HFFc6 (cell line): ENCODE measurements at regions not wholly inside any gene's neighbourhood (a gene's known extent, or its start where the extent isn't known, plus 50 kb on each side); places are given as distances from the start of the nearest gene placed in this dataset.

Experiments
- DNase-seq: peaks from one replicate; pipeline ENCODE4 v3.0.0-alpha.2; 2018
- H3K27ac Mint-ChIP-seq: 2 replicates; pipeline ENCODE4 v1.8.0; 2020; ENCODE audit warnings: mild to moderate bottlenecking, mixed read lengths
- H3K27me3 Mint-ChIP-seq: 2 replicates; pipeline ENCODE4 v1.8.0; 2021; ENCODE audit warnings: mild to moderate bottlenecking, moderate library complexity, mixed read lengths; ENCODE audit not compliant: insufficient read depth
- H3K36me3 Mint-ChIP-seq: 2 replicates; pipeline ENCODE4 v1.8.0; 2021; ENCODE audit warnings: low read depth, mixed read lengths
- H3K4me1 Mint-ChIP-seq: 2 replicates; pipeline ENCODE4 v1.8.0; 2020; ENCODE audit warnings: low read depth, mixed read lengths
- H3K4me3 Mint-ChIP-seq: 2 replicates; pipeline ENCODE4 v1.8.0; 2020; ENCODE audit warnings: mild to moderate bottlenecking, moderate library complexity, mixed read lengths
- H3K9me3 Mint-ChIP-seq: 2 replicates; pipeline ENCODE4 v1.8.0; 2020; ENCODE audit warnings: mild to moderate bottlenecking, mixed read lengths
- TF ChIP-seq, protein P1 (sequence below): fragments of 200-600 bp; sonication (generic); IDR thresholded peaks from 2 replicates; pipeline ENCODE4 v1.5.0; 2021; ENCODE audit warnings: antibody characterized with exemption, mild to moderate bottlenecking

GRCh38 chr13:89968470-89968869, 1379.0 kb upstream of the MIR17HG start:
- H3K27ac Mint-ChIP-seq = no peak overlapping the region
- TF ChIP-seq, protein P1, sequence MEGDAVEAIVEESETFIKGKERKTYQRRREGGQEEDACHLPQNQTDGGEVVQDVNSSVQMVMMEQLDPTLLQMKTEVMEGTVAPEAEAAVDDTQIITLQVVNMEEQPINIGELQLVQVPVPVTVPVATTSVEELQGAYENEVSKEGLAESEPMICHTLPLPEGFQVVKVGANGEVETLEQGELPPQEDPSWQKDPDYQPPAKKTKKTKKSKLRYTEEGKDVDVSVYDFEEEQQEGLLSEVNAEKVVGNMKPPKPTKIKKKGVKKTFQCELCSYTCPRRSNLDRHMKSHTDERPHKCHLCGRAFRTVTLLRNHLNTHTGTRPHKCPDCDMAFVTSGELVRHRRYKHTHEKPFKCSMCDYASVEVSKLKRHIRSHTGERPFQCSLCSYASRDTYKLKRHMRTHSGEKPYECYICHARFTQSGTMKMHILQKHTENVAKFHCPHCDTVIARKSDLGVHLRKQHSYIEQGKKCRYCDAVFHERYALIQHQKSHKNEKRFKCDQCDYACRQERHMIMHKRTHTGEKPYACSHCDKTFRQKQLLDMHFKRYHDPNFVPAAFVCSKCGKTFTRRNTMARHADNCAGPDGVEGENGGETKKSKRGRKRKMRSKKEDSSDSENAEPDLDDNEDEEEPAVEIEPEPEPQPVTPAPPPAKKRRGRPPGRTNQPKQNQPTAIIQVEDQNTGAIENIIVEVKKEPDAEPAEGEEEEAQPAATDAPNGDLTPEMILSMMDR = no peak
- H3K36me3 Mint-ChIP-seq = no peaks in the 10 kb centered on the region
- no peak for DNase-seq
- no peaks in the 10 kb centered on the region; the same call in 1 of the 2 replicates for H3K4me1 Mint-ChIP-seq
- no peaks in the 10 kb centered on the region for H3K27me3 Mint-ChIP-seq
- no peak overlapping the region for H3K4me3 Mint-ChIP-seq
- H3K9me3 Mint-ChIP-seq = peaks cover 12% of the 10 kb centered on the region; the same call in 1 of the 2 replicates

DNA sequence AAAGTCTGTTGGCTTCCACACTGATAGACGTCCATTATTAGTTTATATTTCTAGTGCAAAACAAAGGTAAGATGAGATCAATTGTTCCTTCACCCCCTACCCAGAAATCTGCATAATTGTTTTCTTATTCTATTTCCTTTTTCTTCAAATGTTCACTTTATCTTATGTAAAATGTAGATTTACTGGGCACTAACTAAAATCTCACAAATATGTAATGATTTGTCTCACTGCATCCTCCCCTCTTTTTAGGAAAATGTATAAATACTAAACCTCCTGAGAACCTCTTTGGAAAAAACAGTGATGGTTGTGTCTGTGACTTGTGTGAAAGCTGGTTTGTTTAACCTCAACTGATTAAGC, 1377.2 kb upstream of the MIR17HG start:
- Mint-ChIP-seq H3K4me1 (no peaks in the 10 kb centered on the region; the same call in 1 of the 2 replicates), H3K36me3 (no peaks in the 10 kb centered on the region), H3K27me3 (no peaks in the 10 kb centered on the region), H3K4me3 (no peak overlapping the region), H3K27ac (no peak overlapping the region), H3K9me3 (peaks cover 8% of the 10 kb centered on the region; the same call in 1 of the 2 replicates)
- DNase-seq = no peak
- TF ChIP-seq, protein P1 = no peak

- no peak for DNase-seq
These were observed 1370.3 kb upstream of the MIR17HG start for GRCh38 chr13:89977203-89977602.

GRCh38 chr13:89980896-89981295, 1366.6 kb upstream of the MIR17HG start:
- H3K4me3 Mint-ChIP-seq = no peak overlapping the region
- H3K27ac Mint-ChIP-seq = no peak overlapping the region

More at GRCh38 chr13:89977203-89977602, 1370.3 kb upstream of the MIR17HG start:
- Mint-ChIP-seq H3K4me1 (no peaks in the 10 kb centered on the region), H3K27me3 (no peaks in the 10 kb centered on the region), H3K4me3 (no peak overlapping the region), H3K27ac (no peak overlapping the region), H3K9me3 (no peaks in the 10 kb centered on the region; the same call in 1 of the 2 replicates), H3K36me3 (no peaks in the 10 kb centered on the region)
- TF ChIP-seq, protein P1 = no peak

DNA sequence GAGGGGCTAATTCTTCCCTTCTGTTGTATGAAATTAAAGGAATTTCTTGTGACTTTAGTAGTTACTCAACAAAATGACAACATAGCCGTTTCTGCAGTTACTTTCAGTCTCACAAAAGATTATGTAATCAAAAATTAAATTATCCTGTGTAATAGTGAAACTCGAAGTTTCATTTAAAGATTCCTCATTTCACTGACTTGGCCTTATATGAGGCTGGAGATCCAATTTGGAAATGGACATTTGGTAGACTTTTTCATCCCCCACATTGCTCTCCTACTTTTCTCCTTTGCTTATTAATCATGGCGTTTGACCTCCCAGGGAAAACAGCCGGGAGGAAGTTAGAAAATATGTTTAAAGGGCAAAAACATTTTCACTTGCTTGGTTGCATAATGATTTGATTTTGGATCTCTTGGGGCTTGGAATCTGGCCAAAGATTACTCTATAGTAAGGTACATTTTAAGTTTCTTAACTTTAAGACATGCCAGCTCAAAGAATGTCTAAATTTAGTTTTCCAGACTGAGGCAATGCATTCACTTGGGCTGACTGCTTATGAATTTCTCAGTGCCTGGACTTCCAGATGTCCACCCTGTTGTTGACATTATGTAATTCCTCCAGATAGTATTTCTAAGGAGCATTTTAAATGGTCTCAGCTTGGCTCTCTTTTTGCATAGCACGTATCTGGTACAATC, 1364.9 kb upstream of the MIR17HG start:
- Mint-ChIP-seq H3K9me3 (no peaks in the 10 kb centered on the region; the same call in 1 of the 2 replicates), H3K27me3 (no peaks in the 10 kb centered on the region), H3K4me3 (no peak overlapping the region), H3K36me3 (no peaks in the 10 kb centered on the region), H3K27ac (no peak overlapping the region), H3K4me1 (no peaks in the 10 kb centered on the region)
- TF ChIP-seq, protein P1 = no peak
- no peak for DNase-seq

More at GRCh38 chr13:89980896-89981295, 1366.6 kb upstream of the MIR17HG start:
- Mint-ChIP-seq H3K27me3 (no peaks in the 10 kb centered on the region), H3K36me3 (no peaks in the 10 kb centered on the region), H3K9me3 (no peaks in the 10 kb centered on the region; the same call in 1 of the 2 replicates), H3K4me1 (no peaks in the 10 kb centered on the region)
- DNase-seq = no peak
- TF ChIP-seq, protein P1 = no peak
